ENCODE measurements at regions not wholly inside any gene's neighbourhood (a gene's known extent, or its start where the extent isn't known, plus 50 kb on each side); places are given as distances from the start of the nearest gene placed in this dataset.

DNA sequence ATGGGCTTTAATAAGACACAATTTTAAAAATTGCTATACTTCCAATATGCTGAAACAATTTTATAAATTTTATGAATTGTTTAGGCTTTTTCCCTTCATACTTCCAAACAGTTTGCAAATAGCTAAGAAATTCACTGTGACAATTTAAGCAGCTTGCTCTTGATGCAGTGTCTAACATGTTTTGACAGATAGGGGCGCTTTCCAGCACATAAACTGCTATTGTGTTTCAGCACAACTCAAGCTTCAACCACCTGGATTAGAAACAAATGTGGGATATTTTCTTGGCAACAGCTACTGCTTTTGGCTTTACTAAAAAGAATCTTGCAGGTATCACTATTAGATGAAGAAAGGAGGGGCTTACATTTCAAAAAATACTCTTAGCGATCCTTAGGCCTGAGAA is 565.8 kb upstream of the DPPA4 start:
- DNase-seq (ENCODE audit: low read depth): no peak

DNA sequence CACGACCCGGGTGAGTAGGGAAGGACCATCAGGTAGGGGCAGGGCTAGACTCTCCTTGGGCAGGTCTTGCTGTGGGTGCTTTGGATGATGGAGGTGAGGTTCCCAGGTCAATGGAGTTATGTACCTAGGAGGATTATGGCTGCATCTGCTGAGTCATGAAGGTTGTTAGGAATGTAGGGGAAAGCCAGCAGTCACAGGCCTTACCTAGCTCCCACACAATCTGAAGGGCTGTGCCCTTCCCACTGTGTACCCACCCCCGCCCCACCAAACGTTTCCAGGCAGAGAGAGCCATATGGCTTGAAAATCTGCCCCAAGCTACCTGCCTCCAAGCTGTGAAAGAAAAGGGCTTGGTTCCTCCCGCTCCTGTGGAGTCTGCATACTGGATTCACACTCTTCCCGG is 573.4 kb upstream of the DPPA4 start:
- no peak for DNase-seq (ENCODE audit: low read depth)

DNA sequence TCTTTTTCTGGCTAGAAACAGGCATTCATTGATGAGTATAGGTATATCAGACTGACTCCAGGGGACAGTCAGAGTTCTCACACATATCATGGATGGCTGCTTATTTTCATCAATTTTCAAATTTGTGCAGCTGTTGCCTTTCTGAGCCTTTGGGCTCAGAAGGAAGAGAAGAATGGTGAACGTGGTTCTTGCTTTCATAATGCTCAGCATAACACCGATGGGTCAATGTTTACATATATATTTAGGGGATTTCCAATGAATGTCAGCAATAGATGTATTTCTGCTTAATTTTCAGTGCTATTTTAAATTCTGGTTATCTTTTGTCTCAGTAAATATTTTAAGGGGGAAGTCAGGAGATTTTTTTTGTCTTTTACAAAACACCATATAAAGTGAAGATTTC is 581.4 kb upstream of the DPPA4 start:
- no peak for DNase-seq (ENCODE audit: low read depth)

DNA sequence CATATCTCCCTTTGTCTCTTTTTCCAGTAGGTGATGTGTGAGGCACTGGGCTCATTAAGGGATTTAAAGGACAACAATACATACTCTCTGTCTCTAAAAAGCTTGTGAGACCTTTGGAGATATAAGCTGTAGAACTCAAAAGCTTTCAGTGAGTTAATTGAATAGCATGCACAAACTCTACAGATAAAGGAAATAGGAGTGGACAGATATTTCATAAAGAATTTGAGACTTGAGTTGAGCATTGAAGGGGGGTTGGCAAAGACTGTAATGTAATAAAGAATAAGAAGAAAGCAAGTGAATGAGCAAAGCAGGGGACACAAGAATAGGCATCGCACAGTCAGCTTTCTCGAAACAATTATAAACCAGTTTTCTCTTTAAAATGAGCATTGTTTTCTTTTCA is 583.4 kb upstream of the DPPA4 start:
- DNase-seq (ENCODE audit: low read depth): no peak

- no peak for DNase-seq (ENCODE audit: low read depth)
Measured at GRCh38 chr3:109921509-109921908, 584.2 kb upstream of the DPPA4 start.

DNA sequence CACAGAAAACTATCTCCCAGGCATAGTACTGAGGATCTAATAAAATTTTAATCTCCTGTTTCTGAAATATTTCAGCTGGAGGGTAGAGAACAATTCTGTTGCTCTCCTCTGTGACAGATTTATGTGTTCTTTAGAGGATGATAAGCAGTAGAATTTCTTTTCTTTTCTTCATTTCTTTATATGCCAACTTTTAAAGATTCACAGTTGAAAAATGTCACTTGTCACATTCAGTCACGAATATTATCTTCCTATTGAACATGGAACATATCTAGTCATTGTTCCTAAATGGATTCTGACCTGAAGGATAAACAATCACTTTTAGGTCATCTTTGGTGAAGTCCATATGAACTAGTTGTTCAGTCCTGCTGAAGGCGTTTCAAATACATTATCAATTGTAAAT is 585.5 kb upstream of the DPPA4 start:
- DNase-seq (ENCODE audit: low read depth): no peak

DNA sequence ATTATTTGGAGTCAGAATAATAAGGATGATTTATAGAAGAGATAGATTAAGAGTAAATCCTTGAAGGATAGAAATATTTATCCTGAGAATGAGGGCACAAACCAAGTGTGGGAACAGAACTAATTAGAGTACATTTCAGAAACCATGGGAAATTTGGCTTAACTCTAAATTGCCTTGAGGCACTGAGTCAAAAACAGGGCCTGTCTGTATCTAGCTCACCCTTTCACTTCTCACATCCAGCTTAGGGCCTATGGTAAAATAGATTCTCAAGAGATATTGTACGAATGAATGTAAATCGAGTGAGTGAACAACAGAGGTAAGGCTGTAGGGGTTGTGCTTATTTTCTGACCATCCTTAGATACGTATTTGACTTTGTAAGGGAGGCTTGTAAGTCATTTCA is 586.1 kb upstream of the DPPA4 start:
- no peak for DNase-seq (ENCODE audit: low read depth)

DNA sequence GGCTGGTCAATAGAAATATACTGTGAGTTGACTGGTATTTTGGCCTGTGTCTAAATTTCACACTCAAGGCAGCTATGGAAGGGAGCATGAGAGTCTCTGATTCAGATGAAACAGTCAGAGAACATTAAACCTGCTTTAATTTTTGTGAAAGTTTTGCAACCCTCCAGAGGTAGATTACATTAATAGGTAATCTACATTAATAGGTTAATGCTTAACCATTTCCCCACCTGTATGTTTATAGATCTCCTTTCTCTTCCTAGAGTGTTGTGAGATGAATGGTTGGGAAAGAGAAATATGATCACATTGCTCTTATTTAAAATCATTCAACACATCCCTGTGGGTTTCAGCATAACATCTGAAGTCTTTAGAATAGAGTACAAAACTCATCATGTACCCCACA is 586.9 kb upstream of the DPPA4 start:
- DNase-seq (ENCODE audit: low read depth): no peak

- no peak for DNase-seq (ENCODE audit: low read depth)
Measured at GRCh38 chr3:109926376-109926775, 589.0 kb upstream of the DPPA4 start.

GRCh38 chr3:109927161-109927560 is 589.8 kb upstream of the DPPA4 start:
- no peak for DNase-seq (ENCODE audit: low read depth)

DNA sequence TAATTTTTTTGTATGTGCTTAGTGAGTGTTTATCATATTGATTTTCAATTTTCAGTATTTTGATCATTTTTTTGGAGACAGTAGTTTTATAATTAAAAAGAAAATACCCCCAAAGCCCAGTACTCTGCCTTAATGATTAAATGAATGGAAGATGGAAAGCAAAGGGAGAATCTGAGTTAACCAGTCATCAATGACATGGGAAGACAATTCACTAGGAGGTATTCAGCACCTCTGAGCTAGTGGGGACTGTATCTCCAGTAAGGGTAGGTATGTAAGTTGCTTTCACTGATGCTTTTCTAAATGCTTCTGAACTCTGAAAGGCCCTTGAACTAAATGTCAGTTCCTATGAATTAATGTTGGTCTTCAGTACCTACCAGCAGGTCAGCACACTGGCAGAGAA is 590.4 kb upstream of the DPPA4 start:
- DNase-seq (ENCODE audit: low read depth): no peak

GRCh38 chr3:109930582-109930981 is 593.2 kb upstream of the DPPA4 start:
- DNase-seq (ENCODE audit: low read depth): no peak

GRCh38 chr3:109933576-109933975 is 596.2 kb upstream of the DPPA4 start:
- no peak for DNase-seq (ENCODE audit: low read depth)

DNA sequence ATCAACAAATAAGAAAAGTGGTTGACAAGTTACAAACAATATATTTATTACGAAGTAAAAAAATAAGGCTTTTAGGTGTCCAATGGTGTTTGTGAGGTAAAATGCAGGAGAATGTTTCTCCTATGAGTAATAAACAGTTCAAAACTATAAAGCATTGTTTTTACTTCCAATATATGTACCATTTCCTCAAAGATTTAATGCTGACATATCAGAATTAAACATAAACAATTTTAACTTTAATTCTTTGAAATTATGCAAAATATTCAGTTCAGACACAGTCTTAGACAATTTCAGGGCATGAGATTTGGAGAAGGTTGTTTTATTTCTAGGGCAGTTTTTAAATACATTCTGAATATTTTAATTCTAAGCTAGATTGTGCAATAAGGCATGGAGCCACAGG is 602.5 kb upstream of the DPPA4 start:
- DNase-seq (ENCODE audit: low read depth): no peak

- DNase-seq (ENCODE audit: low read depth): no peak
Measured at GRCh38 chr3:109943181-109943580, 605.8 kb upstream of the DPPA4 start.

DNA sequence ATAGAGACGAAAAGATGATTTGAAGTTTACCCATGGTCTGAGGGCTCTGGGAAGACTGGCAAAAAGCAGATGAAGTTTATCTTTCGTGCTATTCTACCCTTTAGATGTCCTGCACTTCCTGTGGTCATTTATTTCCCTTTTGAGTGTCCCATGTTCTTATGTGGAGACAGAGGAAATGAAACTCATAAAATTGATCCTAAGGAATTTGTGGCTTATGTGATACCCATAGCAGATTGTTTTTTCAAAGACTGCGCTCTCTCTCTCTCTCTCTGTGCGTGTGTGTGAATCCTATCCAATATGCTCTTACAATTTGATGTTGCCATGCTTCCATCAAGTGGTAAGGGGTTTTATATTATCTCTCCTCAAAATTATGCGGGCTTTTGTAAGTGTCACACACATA is 607.5 kb upstream of the DPPA4 start:
- no peak for DNase-seq (ENCODE audit: low read depth)

GRCh38 chr3:109952924-109953323 is 615.6 kb upstream of the DPPA4 start:
- DNase-seq (ENCODE audit: low read depth): no peak

DNA sequence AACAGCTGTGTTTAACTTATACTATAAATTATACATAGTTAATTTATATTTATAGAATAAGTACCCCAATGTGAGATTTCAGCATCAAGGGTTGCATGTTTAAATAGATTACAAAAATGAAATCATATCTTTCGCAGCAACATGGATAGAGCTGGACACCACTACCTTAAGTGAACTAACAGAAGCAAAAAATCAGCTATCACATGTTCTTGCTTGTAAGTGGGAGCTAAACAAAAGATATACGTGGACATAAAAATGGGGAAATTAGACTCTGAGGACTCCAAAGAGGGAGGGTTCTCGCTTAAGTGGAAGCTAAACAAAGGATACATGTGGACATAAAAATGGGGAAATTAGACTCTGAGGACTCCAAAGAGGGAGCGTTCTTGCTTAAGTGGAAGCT is 626.5 kb upstream of the DPPA4 start:
- DNase-seq (ENCODE audit: low read depth): no peak

GRCh38 chr3:109973733-109974132 is 636.4 kb upstream of the DPPA4 start:
- DNase-seq (ENCODE audit: low read depth): no peak

DNA sequence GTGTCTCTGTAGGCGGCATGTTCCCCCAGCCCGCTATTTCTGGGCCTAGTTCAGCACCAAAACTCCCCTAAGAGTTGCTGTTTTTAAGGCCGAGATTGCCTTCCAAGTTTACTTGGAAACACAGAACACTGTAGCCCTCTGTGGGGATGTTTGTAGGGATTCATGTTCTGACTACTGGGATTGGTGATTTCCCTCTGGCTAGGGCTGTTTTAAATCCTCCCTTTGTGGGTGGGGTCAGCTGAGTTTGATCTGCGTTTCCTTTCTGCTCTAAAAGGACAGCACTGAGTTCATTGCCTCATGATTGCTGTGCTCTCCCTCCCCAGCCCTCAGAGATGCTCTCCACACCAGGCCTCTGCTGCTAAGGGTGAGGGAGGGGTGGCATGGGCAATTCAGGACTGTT is 640.6 kb upstream of the DPPA4 start:
- no peak for DNase-seq (ENCODE audit: low read depth)

- no peak for DNase-seq (ENCODE audit: low read depth)
Measured at GRCh38 chr3:109982201-109982600, 644.9 kb upstream of the DPPA4 start.

GRCh38 chr3:109984976-109985375 is 647.6 kb upstream of the DPPA4 start:
- DNase-seq (ENCODE audit: low read depth): no peak

DNA sequence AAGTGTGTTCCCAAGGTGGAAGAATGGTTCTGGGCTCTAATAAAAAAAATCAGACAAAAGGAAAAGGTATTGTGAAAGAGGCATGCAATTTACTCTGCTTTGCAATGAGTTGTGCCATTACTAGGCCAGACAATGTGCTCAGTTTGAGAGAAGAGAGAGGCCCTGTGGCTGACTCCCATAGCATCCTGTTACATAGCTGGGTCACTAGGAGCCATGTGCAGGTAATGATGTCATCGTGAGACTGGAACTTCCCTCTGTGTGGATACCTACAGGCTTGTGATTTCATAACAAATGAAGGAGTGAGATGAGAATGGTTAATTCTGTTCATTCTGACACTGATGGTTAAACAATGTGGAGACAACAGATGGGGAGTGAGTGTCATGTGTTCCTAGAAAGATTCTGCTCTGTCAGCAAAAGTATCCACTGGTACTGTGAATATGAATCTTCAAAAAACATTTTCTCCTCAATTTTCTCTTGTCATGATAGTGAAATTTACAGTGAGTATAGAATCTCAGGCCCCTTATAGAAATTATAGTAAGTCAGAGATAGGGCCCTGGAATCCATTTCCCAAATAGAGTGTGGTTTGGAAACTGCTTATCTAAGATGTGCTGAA is 648.7 kb upstream of the DPPA4 start:
- no peak for DNase-seq (ENCODE audit: low read depth)

DNA sequence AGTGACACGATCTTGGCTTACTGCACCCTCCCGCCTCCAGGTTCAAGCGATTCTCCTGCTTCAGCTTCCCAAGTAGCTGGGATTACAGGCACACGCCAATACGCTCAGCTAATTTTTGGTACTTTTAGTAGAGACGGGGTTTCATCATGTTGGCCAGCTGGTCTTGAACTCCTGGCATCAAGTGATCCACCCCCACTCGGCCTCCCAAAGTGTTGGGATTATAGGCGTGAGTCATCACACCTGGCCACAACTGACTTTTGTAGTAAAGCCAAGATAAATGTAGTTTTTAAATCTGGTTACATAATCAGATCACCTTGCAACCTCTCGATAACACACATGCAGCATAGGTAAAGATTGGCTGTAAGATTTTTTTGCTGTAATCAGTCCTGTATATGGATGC is 657.5 kb upstream of the DPPA4 start:
- no peak for DNase-seq (ENCODE audit: low read depth)

- DNase-seq (ENCODE audit: low read depth): no peak
Measured at GRCh38 chr3:109995377-109995776, 658.0 kb upstream of the DPPA4 start.

All from stimulated activated CD8-positive, alpha-beta memory T cell treated with anti-CD3 and anti-CD28 coated beads, Interleukin-15, amount 100 ng/mL, for 24 hours (primary cell).